MM.1S (cell line): ENCODE measurements at regions not wholly inside any gene's neighbourhood (a gene's known extent, or its start where the extent isn't known, plus 50 kb on each side); places are given as distances from the start of the nearest gene placed in this dataset.

Source experiments
- CTCF ChIP-seq: fragments of 300-600 bp; sonication (generic); IDR thresholded peaks from 2 replicates; pipeline ENCODE4 v1.5.1; 2016; ENCODE audit warnings: antibody characterized with exemption, low read length, mixed read lengths
- EZH2 ChIP-seq: fragments of 300-600 bp; sonication (generic); optimal IDR thresholded peaks from 2 replicates; pipeline ENCODE3; 2017; ENCODE audit warnings: low read depth, mild to moderate bottlenecking, antibody characterized with exemption, low read length, mixed read lengths
- EZH2phosphoT487 ChIP-seq: fragments of 300-600 bp; sonication (generic); IDR thresholded peaks from 2 replicates; pipeline ENCODE4 v1.6.1; 2018; ENCODE audit warnings: antibody characterized with exemption, low read length

DNA sequence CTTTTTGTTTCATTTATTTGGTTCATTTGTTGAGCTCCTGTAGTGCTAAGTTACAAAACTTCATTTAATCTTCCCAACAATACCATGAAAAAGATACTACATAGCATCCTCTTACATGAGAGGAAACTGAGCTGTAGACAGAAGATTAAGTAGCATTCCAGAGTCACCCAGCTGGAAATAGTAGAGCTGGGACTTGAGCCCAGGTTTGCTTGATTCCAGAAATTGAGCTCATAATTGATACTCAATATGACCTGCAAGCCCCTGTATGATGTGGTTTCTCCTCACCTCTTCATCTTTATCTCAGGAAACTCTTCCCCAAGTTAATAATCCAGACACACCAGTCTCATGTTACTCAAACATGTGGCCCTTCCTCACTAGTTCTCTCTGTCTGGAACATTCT, 87.0 kb upstream of the DAAM1 start:
- TF ChIP-seq EZH2phosphoT487 (no peak), CTCF (no peak), EZH2 (no peak)
